ENCODE measurements at regions not wholly inside any gene's neighbourhood (a gene's known extent, or its start where the extent isn't known, plus 50 kb on each side); places are given as distances from the start of the nearest gene placed in this dataset.

GRCh38 chr4:100099746-100100145 is 90.5 kb downstream of the DDIT4L start:
- no peak overlapping the region for H3K4me3 ChIP-seq (ENCODE audit: low read depth, low read length)
- DNase-seq (ENCODE audit: low read depth): no peak
- POLR2A ChIA-PET: no interaction called here
- H3K27me3 ChIP-seq (ENCODE audit: control insufficient read depth, insufficient read depth, low read length): no peaks in the 10 kb centered on the region
- CTCF ChIA-PET: no interaction called here
- H3K36me3 ChIP-seq (ENCODE audit: control insufficient read depth, insufficient read depth, low read length): no peaks in the 10 kb centered on the region
- TF ChIP-seq CTCF (IDR thresholded peaks at IDR 0.05; ENCODE audit: insufficient read depth, low read depth, low read length): no peak

GRCh38 chr4:100098681-100099080 is 91.6 kb downstream of the DDIT4L start:
- no peak for DNase-seq (ENCODE audit: low read depth)
- no peak for TF ChIP-seq CTCF (IDR thresholded peaks at IDR 0.05; ENCODE audit: insufficient read depth, low read depth, low read length)

GRCh38 chr4:100098011-100098545 is 92.2 kb downstream of the DDIT4L start:
- Histone ChIP-seq H3K4me3 (ENCODE audit: low read depth, low read length) (no peak overlapping the region), H3K27me3 (ENCODE audit: control insufficient read depth, insufficient read depth, low read length) (no peaks in the 10 kb centered on the region), H3K36me3 (ENCODE audit: control insufficient read depth, insufficient read depth, low read length) (no peaks in the 10 kb centered on the region)
- ChIA-PET POLR2A (no interaction called here), CTCF (interaction anchor here (0.7 to 2.0 kb wide), 2 partner anchors 23 to 100 kb away, joined by 4 to 5 read pairs; no protein-coding TSS in a partner anchor)
- no peak for DNase-seq (ENCODE audit: low read depth)
- no peak for TF ChIP-seq CTCF (IDR thresholded peaks at IDR 0.05; ENCODE audit: insufficient read depth, low read depth, low read length)

More at GRCh38 chr4:100098681-100099080, 91.6 kb downstream of the DDIT4L start:
- Histone ChIP-seq H3K27me3 (ENCODE audit: control insufficient read depth, insufficient read depth, low read length) (no peaks in the 10 kb centered on the region), H3K4me3 (ENCODE audit: low read depth, low read length) (no peak overlapping the region), H3K36me3 (ENCODE audit: control insufficient read depth, insufficient read depth, low read length) (no peaks in the 10 kb centered on the region)
- POLR2A ChIA-PET: no interaction called here
- CTCF ChIA-PET: interaction anchor here (0.7 to 2.0 kb wide), 3 partner anchors 24 to 633 kb away, joined by 3 to 5 read pairs (median 4); no protein-coding TSS in a partner anchor

GRCh38 chr4:100095729-100096595 is 94.3 kb downstream of the DDIT4L start:
- Histone ChIP-seq H3K36me3 (ENCODE audit: control insufficient read depth, insufficient read depth, low read length) (no peaks in the 10 kb centered on the region), H3K4me3 (ENCODE audit: low read depth, low read length) (no peak overlapping the region), H3K27me3 (ENCODE audit: control insufficient read depth, insufficient read depth, low read length) (no peaks in the 10 kb centered on the region)
- CTCF ChIA-PET: interaction anchor here (0.6 to 2.7 kb wide), 12 partner anchors 8 to 1501 kb away, joined by 3 to 17 read pairs (median 4); no protein-coding TSS in a partner anchor
- POLR2A ChIA-PET: no interaction called here
- no peak for DNase-seq (ENCODE audit: low read depth)
- peak; percentile 88 for TF ChIP-seq CTCF (IDR thresholded peaks at IDR 0.05; ENCODE audit: insufficient read depth, low read depth, low read length)

GRCh38 chr4:100093091-100093866 is 97.0 kb downstream of the DDIT4L start:
- no peaks in the 10 kb centered on the region for H3K27me3 ChIP-seq (ENCODE audit: control insufficient read depth, insufficient read depth, low read length)
- ChIA-PET POLR2A (no interaction called here), CTCF (interaction anchor here (0.8 to 3.8 kb wide), 25 partner anchors 9 to 1631 kb away, joined by 3 to 30 read pairs (median 3); no protein-coding TSS in a partner anchor)
- H3K36me3 ChIP-seq (ENCODE audit: control insufficient read depth, insufficient read depth, low read length): no peaks in the 10 kb centered on the region
- DNase-seq (ENCODE audit: low read depth): no peak
- peak; percentile 87 for TF ChIP-seq CTCF (IDR thresholded peaks at IDR 0.05; ENCODE audit: insufficient read depth, low read depth, low read length)
- H3K4me3 ChIP-seq (ENCODE audit: low read depth, low read length): no peak overlapping the region

All from BJ (cell line).